ENCODE measurements at regions not wholly inside any gene's neighbourhood (a gene's known extent, or its start where the extent isn't known, plus 50 kb on each side); places are given as distances from the start of the nearest gene placed in this dataset.

GRCh38 chr20:57880571-57880892 lies 170.7 kb upstream of the PMEPA1 start:
- no peaks in the 10 kb centered on the region for H3K4me1 ChIP-seq (ENCODE audit: insufficient read depth, low read length, poor library complexity, severe bottlenecking)
- H3K9me2 ChIP-seq (replicated peaks; ENCODE audit: low read depth, low read length) = no peaks in the 10 kb centered on the region
- H3K4me3 ChIP-seq (ENCODE audit: low read length, poor library complexity, severe bottlenecking) = no peak overlapping the region
- H3K27me3 ChIP-seq (ENCODE audit: insufficient read depth, low read length, poor library complexity, severe bottlenecking) = no peaks in the 10 kb centered on the region
- H4K20me1 ChIP-seq (ENCODE audit: insufficient read depth, low read length, poor library complexity, severe bottlenecking) = no peaks in the 10 kb centered on the region
- H3K9ac ChIP-seq (ENCODE audit: low read depth, low read length, poor library complexity, severe bottlenecking) = no peak overlapping the region
- H3K9me3 ChIP-seq (ENCODE audit: insufficient read depth, low read depth, low read length) = no peaks in the 10 kb centered on the region
- H3K4me2 ChIP-seq (ENCODE audit: low read depth, low read length, poor library complexity, severe bottlenecking) = no peak overlapping the region
- TF ChIP-seq EZH2phosphoT487 (IDR thresholded peaks at IDR 0.05; ENCODE audit: borderline replicate concordance) (no peak), CTCF (conservative IDR thresholded peaks at IDR 0.05; ENCODE audit: low read length) (no peak)
- H3K36me3 ChIP-seq (ENCODE audit: insufficient read depth, low read length) = no peaks in the 10 kb centered on the region
- no peak overlapping the region for H2AFZ ChIP-seq (ENCODE audit: low read length)
- H3F3A ChIP-seq (ENCODE audit: low read depth) = no peaks in the 10 kb centered on the region
- no peaks in the 10 kb centered on the region for H3K79me2 ChIP-seq (ENCODE audit: insufficient read depth, low read length)

GRCh38 chr20:57879779-57880570 lies 170.2 kb upstream of the PMEPA1 start:
- no peaks in the 10 kb centered on the region for H3K9me3 ChIP-seq (ENCODE audit: insufficient read depth, low read depth, low read length)
- no peak overlapping the region for H3K9ac ChIP-seq (ENCODE audit: low read depth, low read length, poor library complexity, severe bottlenecking)
- H2AFZ ChIP-seq (ENCODE audit: low read length) = no peak overlapping the region
- no peak overlapping the region for H3K4me2 ChIP-seq (ENCODE audit: low read depth, low read length, poor library complexity, severe bottlenecking)
- no peaks in the 10 kb centered on the region for H3K79me2 ChIP-seq (ENCODE audit: insufficient read depth, low read length)
- no peaks in the 10 kb centered on the region for H3K27me3 ChIP-seq (ENCODE audit: insufficient read depth, low read length, poor library complexity, severe bottlenecking)
- H3K36me3 ChIP-seq (ENCODE audit: insufficient read depth, low read length) = no peaks in the 10 kb centered on the region
- H3K4me1 ChIP-seq (ENCODE audit: insufficient read depth, low read length, poor library complexity, severe bottlenecking) = no peaks in the 10 kb centered on the region
- no peaks in the 10 kb centered on the region for H3F3A ChIP-seq (ENCODE audit: low read depth)
- no peaks in the 10 kb centered on the region for H4K20me1 ChIP-seq (ENCODE audit: insufficient read depth, low read length, poor library complexity, severe bottlenecking)
- no peak overlapping the region for H3K4me3 ChIP-seq (ENCODE audit: low read length, poor library complexity, severe bottlenecking)
- no peaks in the 10 kb centered on the region for H3K9me2 ChIP-seq (replicated peaks; ENCODE audit: low read depth, low read length)
- TF ChIP-seq CTCF (conservative IDR thresholded peaks at IDR 0.05; ENCODE audit: low read length) (no peak), EZH2phosphoT487 (IDR thresholded peaks at IDR 0.05; ENCODE audit: borderline replicate concordance) (no peak)

- Histone ChIP-seq H3K4me3 (ENCODE audit: low read length, poor library complexity, severe bottlenecking) (no peak overlapping the region), H3K27me3 (ENCODE audit: insufficient read depth, low read length, poor library complexity, severe bottlenecking) (no peaks in the 10 kb centered on the region), H3F3A (ENCODE audit: low read depth) (no peaks in the 10 kb centered on the region), H3K9ac (ENCODE audit: low read depth, low read length, poor library complexity, severe bottlenecking) (no peak overlapping the region), H3K9me2 (replicated peaks; ENCODE audit: low read depth, low read length) (no peaks in the 10 kb centered on the region), H3K4me2 (ENCODE audit: low read depth, low read length, poor library complexity, severe bottlenecking) (no peak overlapping the region), H3K9me3 (ENCODE audit: insufficient read depth, low read depth, low read length) (no peaks in the 10 kb centered on the region), H4K20me1 (ENCODE audit: insufficient read depth, low read length, poor library complexity, severe bottlenecking) (no peaks in the 10 kb centered on the region), H3K4me1 (ENCODE audit: insufficient read depth, low read length, poor library complexity, severe bottlenecking) (no peaks in the 10 kb centered on the region), H3K79me2 (ENCODE audit: insufficient read depth, low read length) (no peaks in the 10 kb centered on the region), H2AFZ (ENCODE audit: low read length) (no peak overlapping the region), H3K36me3 (ENCODE audit: insufficient read depth, low read length) (no peaks in the 10 kb centered on the region)
- no peak for TF ChIP-seq CTCF (conservative IDR thresholded peaks at IDR 0.05; ENCODE audit: low read length)
- no peak for TF ChIP-seq EZH2phosphoT487 (IDR thresholded peaks at IDR 0.05; ENCODE audit: borderline replicate concordance)
Observed at GRCh38 chr20:57879437-57879778, 169.6 kb upstream of the PMEPA1 start.
